DLD1 (cell line): ENCODE measurements at regions not wholly inside any gene's neighbourhood (a gene's known extent, or its start where the extent isn't known, plus 50 kb on each side); places are given as distances from the start of the nearest gene placed in this dataset.

Experiments used
- in situ Hi-C: cut with HindIII; loops from 2 replicates; pipeline ENCODE4 v1.10.0; 2017; ENCODE audit warnings: low sequenced_read_pairs

DNA sequence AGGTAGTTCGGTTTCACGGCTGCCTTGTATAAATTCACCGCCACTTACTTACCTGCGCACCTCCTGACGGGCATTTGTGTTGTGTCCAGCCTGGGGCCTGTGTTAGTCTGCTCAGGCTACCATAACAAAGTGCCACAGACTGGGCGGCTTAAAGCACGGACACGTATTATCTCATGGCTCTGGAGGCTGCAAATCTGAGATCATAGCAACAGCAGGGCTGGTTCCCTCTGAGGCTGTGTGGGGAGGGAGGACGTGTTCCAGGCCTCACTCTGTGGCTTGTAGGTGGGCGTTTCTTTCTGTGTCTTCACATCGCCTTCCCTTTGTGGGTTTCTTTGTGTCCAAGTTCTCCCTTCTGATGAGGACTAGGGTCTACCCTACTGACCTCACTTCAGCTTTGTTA is 93.5 kb upstream of the FZD10 start:
- in situ Hi-C loops = no loop called here

DNA sequence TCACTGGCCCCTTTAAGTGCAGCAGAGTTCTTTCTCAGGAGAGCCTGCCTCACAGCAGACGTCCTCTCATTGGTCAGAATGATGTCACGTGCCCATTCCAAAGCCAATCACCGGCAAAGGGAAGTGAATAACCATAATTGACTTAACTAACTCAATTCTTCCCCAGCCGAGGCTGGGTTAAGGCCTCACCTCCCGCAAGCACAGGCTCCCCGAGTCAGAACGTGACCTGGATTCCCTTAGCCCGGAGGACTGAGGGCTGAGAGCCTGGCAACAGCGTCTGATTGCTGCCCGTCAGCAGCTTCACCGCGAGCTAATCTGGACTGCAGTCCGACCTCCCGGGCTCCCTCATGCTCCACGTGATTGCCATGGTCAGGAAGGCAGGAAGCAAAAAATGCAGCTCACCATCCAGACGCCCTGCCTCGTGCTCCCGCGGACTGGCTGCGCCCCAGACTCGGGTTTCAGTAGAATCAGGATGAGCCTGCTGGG is 92.1 kb upstream of the FZD10 start:
- in situ Hi-C loops = no loop called here

DNA sequence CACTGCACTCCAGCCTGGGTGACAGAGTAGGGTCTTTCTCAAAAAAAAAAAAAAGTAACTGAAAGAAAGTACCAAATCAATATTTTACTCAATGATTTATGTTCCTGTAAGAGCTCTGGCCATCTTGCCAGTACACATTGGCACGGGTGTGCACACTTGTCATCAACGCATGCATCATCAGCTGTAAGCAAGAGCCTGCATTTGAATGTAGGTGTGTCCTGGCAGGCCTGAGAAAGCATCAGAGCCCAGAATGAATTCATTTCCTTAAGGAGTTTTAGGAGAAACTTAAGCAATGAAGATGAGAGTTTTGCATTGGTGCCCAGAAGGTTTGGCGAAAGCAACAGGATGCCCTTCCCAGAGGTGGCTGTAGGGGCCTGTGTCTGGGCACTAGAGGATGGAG is 88.5 kb upstream of the FZD10 start:
- in situ Hi-C loops = no loop called here

DNA sequence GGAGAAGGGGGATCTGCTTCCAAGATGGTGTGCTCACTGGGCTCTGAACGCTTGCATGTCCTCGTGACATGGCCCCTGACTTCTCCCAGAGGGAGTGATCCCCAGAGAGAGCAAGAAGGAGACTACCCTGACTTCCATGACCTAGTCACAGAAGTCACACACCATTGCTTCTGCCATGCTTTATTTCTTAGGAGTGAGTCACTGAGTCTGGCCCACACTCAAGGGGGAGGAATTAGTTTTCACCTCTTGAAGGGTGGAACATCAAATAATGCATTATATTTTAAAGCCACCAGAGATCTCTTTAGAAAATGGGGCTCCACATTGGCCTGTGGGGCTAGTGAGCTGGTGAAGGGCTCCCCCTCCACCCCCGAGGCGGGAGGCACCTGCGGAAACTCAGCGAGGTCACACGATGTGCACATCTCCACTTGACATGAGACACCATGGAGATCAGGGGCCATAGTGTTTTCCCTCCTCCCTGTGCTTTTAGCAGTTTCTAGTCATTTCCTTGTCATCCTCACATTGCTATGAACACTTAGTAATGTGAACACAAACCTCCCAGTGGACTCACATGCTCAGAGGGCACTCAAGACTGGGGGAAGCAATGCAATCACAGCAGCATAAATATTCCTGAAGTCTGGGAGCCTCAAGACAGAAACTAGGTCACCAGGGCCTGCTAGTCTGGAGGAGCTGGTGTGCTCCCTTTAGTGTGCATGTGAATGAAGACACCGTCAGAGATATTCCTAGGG is 87.4 kb upstream of the FZD10 start:
- in situ Hi-C loops = no loop called here

DNA sequence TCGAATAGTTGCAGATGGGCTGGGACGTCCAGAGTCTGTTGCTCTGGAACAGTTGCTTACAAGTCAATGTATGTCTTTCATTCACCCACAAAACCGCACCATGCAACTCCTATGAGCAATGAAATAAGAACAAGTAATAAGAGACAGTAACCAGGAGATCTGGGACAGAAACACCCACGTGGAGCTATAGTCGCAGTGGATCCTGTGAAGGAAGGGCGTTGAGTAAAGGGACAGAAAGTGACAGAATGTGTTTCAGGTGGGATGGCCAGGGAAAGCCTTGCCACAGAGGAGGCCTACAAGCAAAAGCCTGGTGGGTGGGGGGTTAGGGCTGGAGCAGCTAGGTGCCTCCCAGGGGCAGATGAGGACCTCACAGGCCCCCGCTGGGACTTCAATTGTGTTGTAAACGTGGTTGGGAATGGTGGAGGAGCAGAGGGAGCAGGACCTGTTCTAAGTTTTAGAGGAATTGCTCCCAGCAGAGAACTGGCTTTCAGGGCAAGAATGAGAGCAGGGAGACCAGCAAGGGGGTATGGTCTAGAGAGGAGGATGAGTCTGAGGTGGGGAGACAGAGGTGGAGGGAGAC is 86.7 kb upstream of the FZD10 start:
- in situ Hi-C loops = no loop called here

DNA sequence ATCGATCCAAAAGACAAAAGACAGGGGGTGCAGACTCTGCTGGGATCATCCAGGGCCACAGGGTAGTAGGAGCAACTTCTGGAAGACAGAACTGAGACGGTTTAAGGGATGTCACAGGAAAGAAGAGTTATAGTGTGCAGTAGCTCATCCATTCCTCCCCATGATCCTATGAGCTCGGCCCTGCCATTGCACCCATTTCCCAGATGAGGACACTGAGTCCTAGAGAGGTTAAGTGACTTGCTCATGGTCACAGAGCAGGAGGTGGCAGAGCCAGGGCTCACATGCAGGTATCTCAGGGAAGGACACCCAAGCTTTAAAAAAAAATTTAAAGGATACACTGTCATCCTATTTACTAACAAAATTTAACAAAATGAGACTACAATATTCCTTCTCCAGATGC is 86.1 kb upstream of the FZD10 start:
- in situ Hi-C loops = no loop called here

DNA sequence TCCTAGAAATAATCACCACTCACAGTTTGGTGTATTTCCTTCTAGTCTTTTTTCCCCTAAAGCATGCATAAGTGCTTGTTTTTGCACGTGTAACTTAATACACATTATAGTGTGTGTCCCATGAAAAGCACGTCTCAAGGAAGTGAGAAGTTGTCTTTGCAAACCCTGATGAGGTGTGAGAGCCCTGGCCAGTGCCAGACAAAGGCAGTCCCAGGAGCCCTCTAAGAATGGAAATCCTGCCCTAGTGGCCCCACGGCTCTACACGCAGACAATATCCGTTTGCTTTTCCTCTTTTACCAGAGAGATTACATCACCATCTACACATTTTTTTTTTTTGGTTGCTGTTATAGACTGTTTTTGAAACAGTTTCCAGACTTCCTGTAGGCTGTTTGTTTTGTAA is 85.5 kb upstream of the FZD10 start:
- in situ Hi-C loops = no loop called here

DNA sequence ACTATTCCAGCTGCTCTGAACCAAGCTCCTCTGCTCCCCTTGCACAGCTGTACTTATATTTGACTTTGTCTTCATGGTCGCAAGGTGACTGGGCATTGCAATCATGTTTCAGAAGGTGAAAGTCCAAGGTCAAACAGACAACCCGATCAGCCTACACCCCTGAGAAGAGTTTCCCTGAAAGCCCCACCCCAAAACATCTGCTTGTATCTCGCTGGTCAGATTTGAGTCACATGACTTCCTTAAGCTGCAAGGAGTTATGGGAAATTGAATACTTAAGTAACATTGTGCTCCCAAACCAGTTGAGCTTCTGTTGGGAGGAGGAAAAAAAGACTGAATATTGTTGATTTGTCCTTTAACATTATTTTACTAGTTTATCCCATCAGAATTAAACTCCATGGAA is 83.4 kb upstream of the FZD10 start:
- in situ Hi-C loops = no loop called here

DNA sequence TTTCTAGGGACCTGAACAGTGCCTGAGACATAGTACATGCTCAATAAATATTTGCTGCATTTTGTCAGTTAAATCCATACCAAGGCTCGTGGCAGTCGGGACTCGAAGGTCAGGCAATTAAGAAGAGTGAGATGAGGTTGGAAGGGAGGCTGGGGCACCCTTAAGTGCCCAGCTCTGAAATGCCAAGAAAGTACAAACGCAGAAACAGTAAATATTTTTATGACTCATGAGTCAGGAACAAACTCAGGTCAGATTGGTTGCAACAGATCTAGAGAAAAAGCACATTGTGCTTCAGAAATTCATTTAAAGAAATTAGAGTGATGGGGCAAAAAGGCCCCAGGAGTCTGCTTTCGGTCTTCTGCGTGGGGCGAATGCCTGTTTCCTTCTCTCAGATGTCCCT is 83.0 kb upstream of the FZD10 start:
- in situ Hi-C loops = no loop called here

DNA sequence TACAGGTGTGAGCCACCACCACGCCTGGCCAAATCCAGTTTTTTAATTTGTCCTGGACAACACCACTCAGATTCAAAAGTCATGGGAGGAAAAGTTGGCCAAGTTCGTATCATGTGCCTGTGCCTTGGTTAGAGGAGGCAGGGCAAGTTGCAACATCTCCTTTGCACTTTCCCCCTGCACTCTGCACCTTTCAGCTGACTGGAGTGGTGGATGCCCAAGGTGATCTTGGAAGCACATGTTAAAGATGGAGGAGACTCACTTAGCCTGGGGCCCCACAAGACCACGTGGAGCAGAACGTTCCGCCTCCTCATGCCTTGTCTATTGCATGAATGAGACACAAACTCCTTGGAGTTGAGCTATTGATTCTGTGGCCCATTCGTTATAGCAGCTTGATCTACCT is 82.1 kb upstream of the FZD10 start:
- in situ Hi-C loops = no loop called here

DNA sequence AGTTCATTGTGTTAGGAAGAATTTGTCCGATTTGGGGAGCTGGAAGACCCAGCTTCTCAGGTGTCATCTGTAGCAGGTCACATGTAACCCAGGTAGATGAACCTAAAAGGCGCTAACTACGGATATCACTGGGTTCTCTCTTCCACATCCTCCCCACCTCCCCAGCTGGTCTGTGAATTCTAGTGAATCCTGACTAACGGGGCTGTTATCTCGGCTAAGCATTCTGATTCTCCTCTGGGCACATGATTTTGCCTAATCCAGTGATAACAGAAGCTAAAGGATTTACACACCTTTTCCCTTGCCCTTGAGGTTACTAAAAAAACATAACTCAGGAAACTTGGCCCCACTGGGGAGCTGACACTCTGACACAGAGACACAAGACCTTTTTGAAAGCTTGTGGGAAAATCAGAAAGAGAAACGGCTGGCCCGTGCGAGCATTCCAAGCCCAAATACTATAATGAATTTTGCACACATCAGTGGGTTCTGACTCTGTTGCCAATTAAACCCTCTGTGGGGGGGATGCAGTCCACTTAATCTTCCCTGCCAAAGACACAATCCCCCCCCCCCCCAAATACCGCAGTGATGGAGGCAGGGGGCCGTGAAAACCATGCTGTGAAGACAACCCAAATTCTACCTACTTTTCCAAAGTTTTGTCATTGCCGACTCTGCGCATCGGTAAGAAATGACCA is 81.0 kb upstream of the FZD10 start:
- in situ Hi-C loops = no loop called here

DNA sequence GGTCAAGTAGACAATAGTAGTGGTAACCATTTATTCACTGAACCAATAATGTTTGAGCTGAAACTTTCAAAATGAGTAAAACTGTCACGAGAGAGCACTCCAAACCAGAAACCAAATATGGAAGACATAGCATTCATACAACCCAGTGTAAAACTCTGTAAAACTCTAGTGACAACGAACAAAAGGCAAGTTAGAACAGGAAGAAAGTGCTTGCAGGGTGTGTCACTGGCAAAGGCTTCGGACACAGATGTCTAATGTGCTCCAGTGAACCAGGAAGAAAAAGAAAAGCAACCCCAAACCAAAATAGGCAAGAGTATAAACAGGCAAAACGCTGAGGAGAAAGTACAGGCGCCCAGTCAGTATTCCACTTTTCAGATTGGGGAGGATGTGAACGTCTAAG is 79.3 kb upstream of the FZD10 start:
- in situ Hi-C loops = no loop called here

DNA sequence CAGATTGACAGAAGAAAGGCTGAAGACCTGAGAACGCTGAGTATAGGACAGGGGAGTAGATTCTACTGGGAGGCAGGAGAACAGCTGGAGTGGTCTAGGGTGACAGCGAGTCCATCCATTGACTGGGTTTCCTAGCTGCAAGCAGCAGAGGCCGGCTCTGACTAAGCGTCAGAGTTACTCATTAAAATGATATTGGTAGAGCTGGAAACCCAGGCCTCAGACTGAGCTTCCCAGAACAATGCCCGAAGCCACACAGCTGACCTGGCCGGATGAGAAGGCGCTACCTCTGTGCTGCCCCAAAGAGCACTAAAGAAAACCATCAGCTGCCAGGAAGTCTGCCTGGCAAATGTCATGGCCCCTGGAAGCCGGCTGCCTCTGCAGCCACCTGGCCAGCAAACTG is 78.5 kb upstream of the FZD10 start:
- in situ Hi-C loops = no loop called here

DNA sequence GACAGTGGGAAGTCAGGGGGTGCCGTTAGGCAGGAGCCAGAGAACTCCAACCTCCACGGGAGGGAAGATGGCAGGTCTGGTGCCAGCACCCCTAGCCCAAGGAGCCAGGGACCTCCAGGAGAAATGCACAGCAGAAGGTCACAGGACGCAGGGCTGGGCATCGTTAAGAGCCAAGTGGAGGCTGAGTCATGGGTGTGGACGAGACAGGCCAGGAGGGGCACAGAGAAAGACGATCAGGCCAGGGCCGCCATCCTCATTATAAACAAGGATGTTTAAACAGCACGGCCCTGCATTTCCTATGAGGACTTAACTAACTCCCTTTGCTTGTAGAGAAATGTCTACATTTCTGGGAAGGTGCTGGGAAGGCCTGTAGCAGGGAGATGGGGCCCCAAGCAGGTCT is 77.9 kb upstream of the FZD10 start:
- in situ Hi-C loops = no loop called here

DNA sequence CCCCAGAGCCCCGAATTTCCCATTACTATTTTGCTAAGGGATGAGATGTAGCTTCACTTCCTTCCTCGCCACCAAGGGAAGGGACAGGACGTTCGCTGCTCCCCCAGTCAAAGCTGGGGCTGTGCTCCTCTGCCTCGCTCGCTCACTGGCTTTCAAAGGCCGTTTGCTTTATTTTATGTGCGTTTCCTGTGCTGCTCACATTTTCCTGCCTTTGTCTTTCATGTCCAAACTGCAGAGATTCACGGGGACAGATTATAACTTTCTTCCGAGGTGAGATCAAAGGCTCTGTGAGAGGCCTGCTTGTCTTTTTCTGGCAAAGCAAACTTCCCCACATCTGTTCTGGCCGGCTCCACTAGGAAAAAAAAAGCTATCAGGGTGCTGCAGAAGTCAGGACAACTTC is 76.0 kb upstream of the FZD10 start:
- in situ Hi-C loops = no loop called here

DNA sequence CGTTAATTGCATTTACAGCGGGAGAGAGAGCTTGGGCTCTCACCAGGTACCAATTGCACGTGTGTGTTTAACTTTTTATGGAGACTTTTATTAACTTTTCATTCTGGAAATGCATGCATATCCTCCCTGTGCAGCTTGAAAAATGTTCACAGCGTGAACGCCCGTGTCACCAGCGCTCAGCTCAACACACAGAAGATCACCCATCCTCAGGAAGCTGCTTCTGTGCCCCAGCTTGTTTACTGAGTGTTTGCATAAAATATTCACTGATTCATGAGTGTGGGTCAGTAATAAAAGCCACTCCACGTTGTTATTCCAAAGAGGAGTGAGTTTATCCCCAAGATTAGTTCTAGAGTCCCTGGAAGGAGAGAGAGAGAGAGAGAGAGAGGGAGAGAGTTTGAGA is 75.5 kb upstream of the FZD10 start:
- in situ Hi-C loops = no loop called here

DNA sequence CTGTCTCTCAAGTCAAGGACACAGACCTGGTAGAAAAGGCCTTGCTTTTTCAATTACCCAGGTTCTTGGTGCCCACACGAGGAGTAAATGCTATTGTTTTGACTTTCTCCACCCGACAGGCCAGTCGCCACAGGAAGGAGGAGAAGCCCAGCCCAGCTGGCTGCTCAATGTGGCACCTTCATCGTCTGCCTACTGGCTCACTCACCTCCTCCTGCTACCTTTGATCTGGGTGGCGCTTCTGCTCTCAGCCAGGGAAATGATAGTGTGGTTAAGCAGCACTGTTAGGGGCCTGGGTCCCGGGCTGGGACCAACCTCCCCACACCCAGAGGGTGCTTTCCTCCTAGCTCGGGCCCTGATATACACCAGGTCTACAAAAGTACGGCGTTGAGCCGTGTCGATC is 75.0 kb upstream of the FZD10 start:
- in situ Hi-C loops = no loop called here

DNA sequence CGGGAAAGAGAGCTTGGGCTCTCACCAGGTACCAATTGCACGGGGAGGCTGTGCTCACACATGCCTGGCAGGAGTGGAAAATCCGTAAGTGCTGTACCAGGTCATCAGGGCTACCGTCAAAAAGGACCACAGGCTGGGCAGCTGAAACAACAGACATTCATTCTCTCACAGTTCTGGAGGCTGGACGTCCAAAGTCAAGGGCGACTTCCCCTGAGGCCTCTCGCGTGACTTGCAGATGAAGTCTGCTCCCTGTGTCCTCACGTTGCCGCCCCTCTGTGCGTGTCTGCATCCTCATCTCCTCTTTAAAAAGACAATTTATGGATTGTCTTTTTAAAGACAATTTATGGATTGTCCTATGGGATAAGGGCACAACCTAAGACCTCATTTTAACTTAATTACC is 73.8 kb upstream of the FZD10 start:
- in situ Hi-C loops = no loop called here

DNA sequence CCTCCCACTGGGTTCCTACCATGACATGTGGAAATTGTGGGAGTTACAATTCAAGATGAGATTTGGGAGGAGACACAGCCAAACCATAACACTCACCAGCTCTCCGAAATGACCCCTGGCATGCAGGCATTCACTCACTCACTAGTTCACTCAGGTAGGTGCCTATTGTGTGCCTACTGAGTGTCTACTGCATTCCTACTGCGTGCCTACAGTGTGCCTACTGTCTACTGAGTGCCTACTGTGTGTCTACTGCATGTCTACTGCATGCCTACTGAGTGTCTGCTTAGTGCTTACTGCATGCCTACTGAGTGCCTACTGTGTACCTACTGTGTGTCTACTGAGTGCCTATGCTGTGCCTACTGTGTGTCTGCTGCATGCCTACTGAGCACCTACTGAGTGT is 71.7 kb upstream of the FZD10 start:
- in situ Hi-C loops = no loop called here

DNA sequence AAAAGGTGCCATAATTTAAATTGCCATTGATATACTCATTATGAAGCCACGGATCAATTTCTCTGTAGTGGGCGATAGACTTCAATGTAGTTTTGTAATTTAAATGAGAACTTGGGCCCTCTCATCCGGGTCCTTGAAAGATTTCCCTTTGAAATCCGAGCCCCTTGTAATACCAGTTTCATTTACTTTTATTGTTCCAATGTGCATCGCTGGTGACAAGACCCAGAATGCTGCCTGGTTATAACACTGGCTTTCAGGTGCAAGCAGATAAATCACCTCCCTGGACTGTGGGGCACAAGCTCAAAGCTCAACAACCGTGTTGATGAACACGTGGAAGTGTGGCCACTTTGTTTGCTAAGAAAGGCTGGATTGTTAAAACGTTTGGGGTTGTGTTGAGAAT is 68.9 kb upstream of the FZD10 start:
- in situ Hi-C loops = no loop called here

DNA sequence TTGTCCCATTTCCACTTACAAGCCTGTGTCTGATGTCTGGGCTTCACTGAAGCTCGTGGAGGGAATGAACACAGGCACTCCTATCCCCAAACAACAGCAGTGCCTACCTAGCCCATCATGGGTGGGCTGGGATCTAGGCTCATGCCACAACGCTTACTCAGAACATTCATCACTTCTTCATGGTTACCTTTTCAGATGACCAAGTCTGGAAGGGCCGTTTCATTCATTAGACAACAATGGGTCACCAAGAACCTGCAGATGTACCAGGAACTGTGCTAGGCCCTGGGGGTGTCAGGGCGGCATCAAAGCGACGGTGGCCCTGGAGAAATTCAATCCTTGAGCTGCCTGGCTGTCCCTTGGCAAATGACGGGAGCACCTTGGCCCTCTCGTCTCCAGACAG is 64.9 kb upstream of the FZD10 start:
- in situ Hi-C loops = no loop called here

DNA sequence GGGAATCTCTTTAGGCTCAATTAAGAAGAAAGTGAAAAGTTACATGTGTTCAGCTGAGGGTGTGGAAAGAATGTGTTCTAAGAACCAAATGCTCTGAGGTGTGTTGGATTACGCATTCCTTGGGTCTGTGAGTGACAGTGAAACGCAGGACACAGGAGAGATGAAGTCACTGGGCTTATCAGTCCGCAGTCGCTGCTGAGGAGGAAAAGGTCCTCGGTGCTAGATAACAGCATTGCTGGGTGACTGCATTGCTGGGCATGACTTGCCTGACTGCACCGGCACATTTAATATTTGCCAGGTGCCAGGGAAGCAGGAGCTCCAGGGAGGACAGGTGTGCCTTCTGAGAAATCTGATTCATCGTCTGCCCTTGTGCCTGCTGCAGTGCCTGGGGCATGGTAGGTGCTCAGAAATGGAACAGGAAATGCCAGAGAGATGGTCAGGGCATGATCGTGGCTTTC is 64.4 kb upstream of the FZD10 start:
- in situ Hi-C loops = no loop called here
